RWPE2 (cell line): ENCODE measurements at regions not wholly inside any gene's neighbourhood (a gene's known extent, or its start where the extent isn't known, plus 50 kb on each side); places are given as distances from the start of the nearest gene placed in this dataset.

Experiments used
- ATAC-seq: fragments of 200-7000 bp; cut with Tn5 transposase; 3 replicates; pipeline ENCODE4 v1.9.1; 2021; ENCODE audit warnings: low read depth
- DNase-seq: peaks from one replicate; pipeline ENCODE4 v3.0.0-alpha.2; 2020; ENCODE audit warnings: low spot score
- H3K27ac ChIP-seq: fragments of 450-650 bp; 2 replicates; pipeline ENCODE4 v1.5.1; 2017; ENCODE audit warnings: mild to moderate bottlenecking; ENCODE audit not compliant: poor library complexity, severe bottlenecking
- H3K27me3 ChIP-seq: fragments of 250-450 bp; sonication (Bioruptor Pico); 2 replicates; pipeline ENCODE4 v1.5.1; 2021; ENCODE audit warnings: mild to moderate bottlenecking, moderate library complexity; ENCODE audit not compliant: insufficient read depth, poor library complexity, severe bottlenecking
- H3K36me3 ChIP-seq: fragments of 250-450 bp; sonication (Bioruptor Pico); 2 replicates; pipeline ENCODE4 v1.5.1; 2020; ENCODE audit warnings: low read depth, mild to moderate bottlenecking, moderate library complexity
- H3K4me1 ChIP-seq: fragments of 250-450 bp; sonication (Bioruptor Pico); 2 replicates; pipeline ENCODE4 v1.5.1; 2021; ENCODE audit warnings: mild to moderate bottlenecking, moderate library complexity; ENCODE audit not compliant: insufficient read depth, poor library complexity, severe bottlenecking
- H3K4me3 ChIP-seq: fragments of 250-450 bp; sonication (Bioruptor Pico); 2 replicates; pipeline ENCODE4 v1.5.1; 2021; ENCODE audit warnings: mild to moderate bottlenecking, moderate library complexity; ENCODE audit not compliant: severe bottlenecking
- H3K9me3 ChIP-seq: fragments of 250-450 bp; sonication (Bioruptor Pico); 2 replicates; pipeline ENCODE4 v1.5.1; 2021; ENCODE audit warnings: mild to moderate bottlenecking, moderate library complexity; ENCODE audit not compliant: severe bottlenecking
- CTCF ChIP-seq: fragments of 450-650 bp; IDR thresholded peaks from one replicate; pipeline ENCODE4 v1.5.1; 2017; ENCODE audit warnings: mild to moderate bottlenecking, moderate library complexity; ENCODE audit not compliant: poor library complexity, severe bottlenecking

- peaks cover 65% of the 10 kb centered on the region for H3K27me3 ChIP-seq
- DNase-seq (no peak), ATAC-seq (no peak)
- H3K27ac ChIP-seq, result no peak overlapping the region
- H3K36me3 ChIP-seq, result no peaks in the 10 kb centered on the region
- no peaks in the 10 kb centered on the region for H3K9me3 ChIP-seq
- H3K4me1 ChIP-seq, result no peaks in the 10 kb centered on the region
- no peak overlapping the region for H3K4me3 ChIP-seq
- no peak for TF ChIP-seq CTCF
Measured at GRCh38 chr5:155726267-155726666, 600.7 kb upstream of the SGCD start.

GRCh38 chr5:155727512-155728145 is 599.3 kb upstream of the SGCD start:
- Histone ChIP-seq H3K27me3 (peaks cover 71% of the 10 kb centered on the region), H3K9me3 (no peaks in the 10 kb centered on the region), H3K27ac (no peak overlapping the region), H3K4me3 (no peak overlapping the region), H3K4me1 (no peaks in the 10 kb centered on the region), H3K36me3 (no peaks in the 10 kb centered on the region)
- no peak for DNase-seq
- ATAC-seq, result no peak; the same call in 2 of the 3 replicates
- no peak for TF ChIP-seq CTCF

GRCh38 chr5:155728146-155728856 is 598.7 kb upstream of the SGCD start:
- Histone ChIP-seq H3K36me3 (no peaks in the 10 kb centered on the region), H3K27me3 (peaks cover 64% of the 10 kb centered on the region), H3K9me3 (no peaks in the 10 kb centered on the region), H3K4me3 (no peak overlapping the region), H3K27ac (no peak overlapping the region), H3K4me1 (no peaks in the 10 kb centered on the region)
- peak; percentile 74 for ATAC-seq
- TF ChIP-seq CTCF, result no peak
- DNase-seq, result peak; percentile 72

GRCh38 chr5:155728857-155729683 is 597.9 kb upstream of the SGCD start:
- Histone ChIP-seq H3K9me3 (no peaks in the 10 kb centered on the region), H3K36me3 (no peaks in the 10 kb centered on the region), H3K4me1 (no peaks in the 10 kb centered on the region), H3K4me3 (no peak overlapping the region), H3K27me3 (peaks cover 63% of the 10 kb centered on the region), H3K27ac (no peak overlapping the region)
- no peak; the same call in 2 of the 3 replicates for ATAC-seq
- peak; percentile 58 for DNase-seq
- no peak for TF ChIP-seq CTCF
